NCI-H2107 (cell line): ENCODE measurements at regions not wholly inside any gene's neighbourhood (a gene's known extent, or its start where the extent isn't known, plus 50 kb on each side); places are given as distances from the start of the nearest gene placed in this dataset.

Experiments
- DNase-seq: peaks from one replicate; lab custom pipeline; 2025; lab: John Stamatoyannopoulos, UW

DNA sequence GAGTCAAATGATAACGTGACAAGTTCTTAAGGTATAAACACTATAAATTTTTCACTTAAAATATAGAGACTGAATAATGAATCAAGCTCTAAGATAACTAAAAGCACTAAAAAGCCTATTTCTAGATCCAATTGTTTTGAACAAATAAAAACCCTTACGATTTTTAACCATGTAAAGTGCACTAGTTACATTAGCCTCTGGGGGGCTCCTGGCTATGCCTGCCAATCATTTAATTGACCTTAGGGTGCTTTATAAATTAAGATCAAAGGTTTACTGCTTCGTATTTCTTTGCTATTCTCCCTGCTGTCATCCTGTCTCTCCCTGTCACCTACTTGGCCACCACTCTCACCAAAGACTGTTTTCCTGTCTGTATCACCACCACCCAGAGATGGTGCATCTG lies 133.4 kb downstream of the ESM1 start:
- DNase-seq = no peak

DNA sequence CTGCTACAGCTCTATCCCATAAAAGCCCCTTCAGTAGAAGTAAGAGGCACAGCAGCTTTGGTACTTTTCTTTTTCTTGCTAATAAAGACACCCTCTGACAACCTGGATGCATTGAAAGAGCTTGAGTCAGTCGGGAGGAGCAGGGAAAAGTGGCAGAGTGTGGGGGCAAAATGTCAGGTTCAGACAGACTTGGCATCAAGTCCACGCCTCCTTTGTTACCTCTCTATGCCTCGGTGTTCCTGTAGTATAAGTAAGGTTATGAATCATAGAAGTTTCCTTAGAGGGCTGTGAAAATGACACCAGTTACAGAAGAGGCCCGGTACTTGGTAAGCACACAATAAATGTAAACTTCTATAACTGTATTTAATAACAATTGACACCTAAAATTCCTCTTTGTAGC lies 133.9 kb downstream of the ESM1 start:
- DNase-seq = no peak

GRCh38 chr5:54848581-54848980 lies 136.8 kb downstream of the ESM1 start:
- no peak for DNase-seq

- DNase-seq = no peak
Observed at GRCh38 chr5:54845567-54845941, 139.8 kb downstream of the ESM1 start.

GRCh38 chr5:54844905-54845566 lies 140.4 kb downstream of the ESM1 start:
- DNase-seq = no peak

GRCh38 chr5:54844266-54844665 lies 141.1 kb downstream of the ESM1 start:
- no peak for DNase-seq

- DNase-seq = no peak
Observed at GRCh38 chr5:54841481-54841880, 143.9 kb downstream of the ESM1 start.

DNA sequence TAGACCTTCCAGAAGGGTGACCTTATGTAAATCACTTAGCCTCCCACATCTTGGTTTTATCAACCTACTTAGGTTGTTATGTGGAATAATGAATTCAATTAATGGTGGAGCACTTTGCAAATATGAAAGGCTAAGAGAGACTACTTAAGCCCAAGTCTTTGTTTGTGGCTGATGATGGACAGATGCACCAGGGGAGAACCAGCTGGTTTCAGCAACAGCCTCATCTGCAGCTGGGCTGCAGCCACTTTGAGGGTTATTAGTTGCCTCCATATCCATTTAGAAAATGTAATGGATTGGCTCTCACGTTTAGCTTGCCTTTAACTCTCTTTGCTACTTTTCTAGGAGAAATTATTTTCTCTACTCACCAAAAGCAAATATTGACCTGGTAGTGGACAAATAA lies 146.6 kb downstream of the ESM1 start:
- DNase-seq = no peak

DNA sequence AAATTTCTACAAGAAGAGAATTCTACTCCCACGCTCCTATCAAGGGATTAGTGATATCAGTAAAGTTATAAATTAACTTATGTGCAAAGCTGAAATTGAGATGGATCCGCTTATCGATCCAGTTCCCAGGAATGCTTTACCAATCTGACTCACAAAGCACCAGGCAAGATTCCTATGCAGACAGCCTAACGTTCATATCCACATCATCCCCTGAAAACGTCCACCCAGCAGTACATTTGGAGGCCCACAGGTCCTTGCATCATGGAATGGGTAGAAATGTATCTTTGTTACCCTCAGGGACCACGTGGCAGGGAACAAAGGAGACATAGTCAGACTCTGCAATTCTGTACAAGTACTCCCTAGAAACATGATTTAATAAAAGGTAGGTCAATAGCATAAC lies 147.4 kb downstream of the ESM1 start:
- no peak for DNase-seq

- no peak for DNase-seq
Observed at GRCh38 chr5:54837093-54837492, 148.3 kb downstream of the ESM1 start.

- DNase-seq = no peak
Observed at GRCh38 chr5:54835647-54836046, 149.7 kb downstream of the ESM1 start.

GRCh38 chr5:54834121-54834842 lies 151.1 kb downstream of the ESM1 start:
- DNase-seq = no peak

DNA sequence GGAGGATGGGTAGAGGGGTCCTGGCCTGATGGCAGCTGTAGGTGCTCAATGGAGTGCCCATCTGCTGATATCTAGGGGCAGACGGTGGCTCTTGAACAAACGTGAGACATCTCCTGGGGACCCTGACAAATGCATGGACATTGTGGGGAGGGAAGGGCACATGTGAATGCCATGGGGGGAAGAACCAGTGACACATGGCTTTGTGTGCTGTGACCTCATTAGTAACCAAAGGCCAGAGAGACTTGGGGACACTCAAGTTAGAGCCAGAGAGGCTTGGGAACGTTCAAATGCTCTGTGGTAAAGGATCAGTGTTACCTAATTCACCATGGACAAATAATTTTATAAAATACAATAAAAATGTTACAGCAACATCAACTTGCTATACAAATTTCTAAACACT lies 151.8 kb downstream of the ESM1 start:
- no peak for DNase-seq

DNA sequence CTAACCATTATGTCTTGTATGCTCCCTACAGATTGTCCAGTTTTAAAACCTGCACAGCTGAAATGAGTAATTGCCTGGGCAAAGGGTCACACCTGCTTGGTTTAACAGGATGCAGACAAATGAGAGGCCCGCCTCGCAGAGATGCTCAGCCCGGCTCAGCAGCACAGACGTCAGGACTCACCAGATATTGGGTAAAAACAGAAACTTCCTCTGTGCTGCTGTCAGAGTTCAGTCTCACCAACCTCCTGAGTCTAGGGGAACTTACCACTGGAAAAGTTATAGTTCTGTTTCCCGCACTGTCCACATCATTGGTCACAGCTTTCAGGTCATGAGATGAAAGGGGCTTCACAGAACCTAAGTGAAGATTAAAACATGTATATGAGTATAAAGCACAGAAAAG lies 152.5 kb downstream of the ESM1 start:
- no peak for DNase-seq

DNA sequence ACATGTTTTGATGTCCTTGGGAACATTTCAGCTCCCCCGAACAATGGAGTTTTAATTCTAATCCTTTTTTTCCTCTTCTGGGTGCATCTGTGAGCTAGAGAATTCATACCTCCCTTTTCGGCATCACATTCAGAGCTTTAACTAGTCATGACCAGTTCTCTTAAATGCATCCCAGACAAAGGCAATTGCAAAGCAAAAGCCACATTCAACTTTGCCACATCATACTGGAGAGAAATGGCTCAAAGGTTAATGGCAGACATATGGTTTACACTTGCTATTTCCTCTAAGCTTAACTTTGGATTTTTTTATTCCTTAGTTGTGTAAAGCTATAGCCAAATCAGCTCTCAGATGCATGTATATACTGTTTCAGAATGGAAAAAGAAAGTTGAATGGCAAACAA lies 153.3 kb downstream of the ESM1 start:
- no peak for DNase-seq

DNA sequence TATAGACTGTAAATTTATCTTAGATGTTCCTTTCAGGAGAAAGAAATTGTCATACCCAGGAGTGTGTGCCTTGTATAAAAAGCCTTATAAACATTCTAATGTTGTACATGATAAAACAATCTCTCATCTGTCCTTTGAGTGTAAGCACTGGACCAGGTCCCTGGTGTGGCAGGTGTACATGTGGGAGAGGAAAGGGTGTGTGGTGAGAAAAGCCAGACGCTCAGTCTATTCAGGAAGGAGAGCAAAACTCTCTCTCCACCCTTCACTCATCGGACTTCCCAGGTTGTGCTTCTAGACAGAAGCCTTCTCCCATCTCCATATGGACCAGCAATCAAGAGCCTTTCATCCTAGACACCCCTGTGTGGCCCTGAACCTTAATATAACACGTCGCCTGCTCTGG lies 154.2 kb downstream of the ESM1 start:
- DNase-seq = no peak

GRCh38 chr5:54829676-54830535 lies 155.5 kb downstream of the ESM1 start:
- DNase-seq = no peak

GRCh38 chr5:54829102-54829501 lies 156.3 kb downstream of the ESM1 start:
- DNase-seq = no peak

GRCh38 chr5:54828151-54828550 lies 157.2 kb downstream of the ESM1 start:
- no peak for DNase-seq

GRCh38 chr5:54825005-54825404 lies 160.4 kb downstream of the ESM1 start:
- DNase-seq = no peak

DNA sequence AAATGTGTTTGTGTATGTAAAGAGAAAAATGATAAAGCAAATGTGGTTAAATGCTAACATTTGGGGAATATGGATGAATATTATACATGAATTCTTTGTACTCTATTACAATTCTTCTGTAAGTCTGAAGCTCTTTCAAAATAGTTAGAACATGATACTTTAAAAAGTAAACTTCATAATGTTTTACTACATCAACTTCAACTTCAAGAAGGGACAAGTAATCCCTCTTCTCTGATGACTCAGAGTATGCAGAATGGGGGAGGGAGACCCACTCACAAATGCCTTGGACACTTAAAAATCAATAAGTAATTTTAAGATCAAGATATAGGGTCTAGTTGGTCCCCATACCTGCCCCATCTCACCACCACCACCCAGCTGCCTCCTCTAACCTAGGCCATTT lies 162.4 kb downstream of the ESM1 start:
- DNase-seq = no peak

DNA sequence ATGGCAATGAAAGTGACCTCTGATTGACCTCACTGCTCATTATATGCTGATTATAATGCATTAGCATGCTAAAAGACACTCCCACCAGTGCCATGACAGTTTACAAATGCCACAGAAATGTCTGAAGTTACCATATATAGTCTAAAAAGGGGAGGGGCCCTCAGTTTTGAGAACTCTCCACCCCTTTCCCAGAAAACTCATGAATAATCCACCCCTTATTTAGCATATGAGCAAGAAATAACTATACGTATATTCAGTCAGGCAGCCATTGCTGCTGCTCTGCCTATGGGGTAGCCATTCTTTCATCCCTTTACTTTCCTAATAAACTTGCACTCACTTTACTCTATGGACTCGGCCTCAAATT lies 163.1 kb downstream of the ESM1 start:
- DNase-seq = no peak
